Omental fat pad (tissue), 3 donors: ENCODE measurements at regions not wholly inside any gene's neighbourhood (a gene's known extent, or its start where the extent isn't known, plus 50 kb on each side); places are given as distances from the start of the nearest gene placed in this dataset. TPM values are rescaled to one million over a fixed set of nuclear protein-coding genes. Genes with fewer than 3 reads are reported as not detected.

ENCODE experiments used
- ATAC-seq: fragments of 150-250 bp; one replicate; pipeline ENCODE4 v1.9.1; 2016; ENCODE audit warnings: mild to moderate bottlenecking, moderate library complexity; ENCODE audit not compliant: low FRiP score
- DNase-seq: peaks from one replicate; pipeline ENCODE4 v3.0.0-alpha.2; 2019; ENCODE audit warnings: low spot score
- CTCF ChIP-seq, 3 donors: fragments of 450-650 bp; IDR thresholded peaks; one replicate each; pipeline ENCODE4 v1.5.1; 2016 to 2017; ENCODE audit warnings: antibody characterized with exemption in 3 of 3, mild to moderate bottlenecking in 3 of 3, moderate library complexity in 2 of 3
- small RNA-seq: library from RNA; depleted of rRNA; stranded (forward); fragments of <200 nt; gene quantifications from one replicate; pipeline ENCODE3, GENCODE V24; 2016

- DNase-seq (no peak), ATAC-seq (no peak)
- TF ChIP-seq CTCF (IDR thresholded peaks at IDR 0.05), result no peak
These were observed 2451.0 kb downstream of the TP53TG3F start for GRCh38 chr16:35910409-35910808.

- ATAC-seq (no peak), DNase-seq (no peak)
- no peak for TF ChIP-seq CTCF (IDR thresholded peaks at IDR 0.05)
These were observed 2452.5 kb downstream of the TP53TG3F start for GRCh38 chr16:35911899-35912298.

- DNase-seq (no peak), ATAC-seq (no peak)
- TF ChIP-seq CTCF (IDR thresholded peaks at IDR 0.05), result no peak
These were observed 2472.3 kb downstream of the TP53TG3F start for GRCh38 chr16:35931722-35932121.

Small RNA genes in the stretch of these regions (small RNA-seq; reads per million reads assigned to genes)
- gene AC106785.1 (not detected), gene RNA5SP406 (not detected), gene RNA5SP407 (not detected), gene RNA5SP408 (not detected), gene RNA5SP409 (not detected), gene RNA5SP410 (not detected), gene RNA5SP411 (not detected), gene RNA5SP412 (not detected), gene RNA5SP413 (not detected), gene RNA5SP414 (not detected), gene RNA5SP415 (not detected), gene RNA5SP416 (not detected), gene RNA5SP417 (not detected), gene RNA5SP418 (not detected), gene RNA5SP419 (not detected), gene RNA5SP420 (not detected), gene RNA5SP421 (not detected), gene RNA5SP422 (not detected), gene RNA5SP423 (not detected)
